Upper lobe of left lung (tissue), 4 donors: ENCODE measurements at regions not wholly inside any gene's neighbourhood (a gene's known extent, or its start where the extent isn't known, plus 50 kb on each side); places are given as distances from the start of the nearest gene placed in this dataset.

Experiments used
- POLR2A ChIP-seq, 4 donors: fragments of 450-650 bp; IDR thresholded peaks; one replicate each; pipeline ENCODE4 v1.5.1; 2016 to 2017; ENCODE audit warnings: antibody characterized with exemption in 4 of 4, mild to moderate bottlenecking in 2 of 4
- POLR2AphosphoS5 ChIP-seq, 2 donors: sonication (generic); formaldehyde crosslinking; IDR thresholded peaks; one replicate each; pipeline ENCODE4 v1.5.1; 2017; ENCODE audit warnings: antibody characterized with exemption in 2 of 2
- TF ChIP-seq, protein P1 (sequence below), 6 experiments: fragments of 450-650 bp in 4 of 6; fragments of 200-600 bp in 2 of 6; sonication (generic) in 2 of 6; IDR thresholded peaks; one replicate each; pipeline ENCODE4 v1.5.1; 2016 to 2019; ENCODE audit warnings: antibody characterized with exemption in 6 of 6

DNA sequence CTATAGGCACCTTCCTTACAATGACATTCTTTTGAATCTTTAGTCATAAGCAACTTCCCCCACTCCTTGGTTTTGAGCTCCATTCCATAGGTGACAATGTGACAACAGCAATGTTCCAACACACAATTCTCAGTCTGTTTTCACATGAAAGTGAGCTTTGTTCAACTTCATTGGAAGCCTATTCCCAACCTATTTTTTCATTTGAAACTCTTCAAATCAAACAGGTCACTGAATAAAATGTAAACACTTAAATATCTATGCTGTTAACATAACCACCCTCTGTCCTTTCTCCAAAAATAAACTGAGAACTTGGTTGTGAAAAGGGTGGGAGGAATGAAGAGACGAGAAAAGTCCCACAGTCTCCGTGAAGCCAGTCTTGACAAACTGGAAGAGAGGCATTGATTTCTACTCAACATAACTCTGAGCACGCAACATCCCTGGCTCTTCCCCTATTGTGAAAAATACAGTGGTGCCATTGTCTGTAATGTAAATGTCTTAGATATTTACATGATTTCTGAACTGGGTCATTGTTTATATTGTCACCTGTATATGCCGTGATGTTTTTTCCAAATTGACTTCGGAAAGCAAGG, 343.1 kb downstream of the TFAP2A start:
- TF ChIP-seq, protein P1, sequence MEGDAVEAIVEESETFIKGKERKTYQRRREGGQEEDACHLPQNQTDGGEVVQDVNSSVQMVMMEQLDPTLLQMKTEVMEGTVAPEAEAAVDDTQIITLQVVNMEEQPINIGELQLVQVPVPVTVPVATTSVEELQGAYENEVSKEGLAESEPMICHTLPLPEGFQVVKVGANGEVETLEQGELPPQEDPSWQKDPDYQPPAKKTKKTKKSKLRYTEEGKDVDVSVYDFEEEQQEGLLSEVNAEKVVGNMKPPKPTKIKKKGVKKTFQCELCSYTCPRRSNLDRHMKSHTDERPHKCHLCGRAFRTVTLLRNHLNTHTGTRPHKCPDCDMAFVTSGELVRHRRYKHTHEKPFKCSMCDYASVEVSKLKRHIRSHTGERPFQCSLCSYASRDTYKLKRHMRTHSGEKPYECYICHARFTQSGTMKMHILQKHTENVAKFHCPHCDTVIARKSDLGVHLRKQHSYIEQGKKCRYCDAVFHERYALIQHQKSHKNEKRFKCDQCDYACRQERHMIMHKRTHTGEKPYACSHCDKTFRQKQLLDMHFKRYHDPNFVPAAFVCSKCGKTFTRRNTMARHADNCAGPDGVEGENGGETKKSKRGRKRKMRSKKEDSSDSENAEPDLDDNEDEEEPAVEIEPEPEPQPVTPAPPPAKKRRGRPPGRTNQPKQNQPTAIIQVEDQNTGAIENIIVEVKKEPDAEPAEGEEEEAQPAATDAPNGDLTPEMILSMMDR (IDR thresholded peaks at IDR 0.05): no peak
- no peak for TF ChIP-seq POLR2A (IDR thresholded peaks at IDR 0.05)
- no peak for TF ChIP-seq POLR2AphosphoS5 (IDR thresholded peaks at IDR 0.05)
